22Rv1 (cell line): ENCODE measurements at regions not wholly inside any gene's neighbourhood (a gene's known extent, or its start where the extent isn't known, plus 50 kb on each side); places are given as distances from the start of the nearest gene placed in this dataset.

Experiments used
- H3K27ac ChIP-seq: fragments of 450-650 bp; 2 replicates; pipeline ENCODE4 v1.5.1; 2017
- ZFX ChIP-seq: fragments of 450-650 bp; IDR thresholded peaks from 2 replicates; pipeline ENCODE4 v1.6.1; 2017; ENCODE audit warnings: antibody characterized with exemption, borderline replicate concordance
- TF ChIP-seq, protein P1 (sequence below): fragments of 450-650 bp; IDR thresholded peaks from 2 replicates; pipeline ENCODE4 v1.5.1; 2017; ENCODE audit warnings: mild to moderate bottlenecking

DNA sequence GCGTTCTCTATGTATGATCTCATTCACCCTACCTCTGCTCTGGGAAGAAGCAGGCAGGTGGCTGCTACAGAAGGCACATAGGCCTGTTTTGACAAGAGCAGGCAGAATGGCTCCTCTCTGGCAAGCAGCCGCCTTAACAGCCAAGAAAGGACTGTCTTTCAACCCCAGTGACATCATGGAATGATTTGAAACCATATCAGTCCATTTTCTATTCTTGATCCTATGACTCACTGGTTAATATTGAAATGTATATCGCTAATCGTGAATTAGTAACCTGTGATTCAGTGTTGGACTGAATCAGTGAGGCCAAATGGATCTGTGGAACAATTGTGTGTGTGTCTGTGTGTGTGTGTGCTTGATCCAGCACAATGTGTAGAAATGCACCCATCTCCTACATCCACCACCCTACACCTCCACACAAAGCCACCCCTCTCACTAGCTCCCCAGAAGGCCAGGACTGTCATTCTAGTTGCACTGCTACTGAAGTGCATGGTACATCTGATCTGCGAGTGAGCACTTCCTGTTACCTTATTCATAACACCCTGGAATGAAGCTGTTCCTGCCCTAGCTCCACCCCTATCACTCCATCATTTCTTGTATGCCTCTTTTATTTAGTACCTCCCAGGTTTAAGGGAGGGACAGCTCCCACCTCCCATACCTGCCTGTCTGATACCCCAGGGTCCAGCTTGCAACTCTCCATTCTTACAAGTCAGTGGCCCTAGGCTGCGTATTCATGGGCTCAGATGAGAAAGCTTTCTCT lies 460.0 kb downstream of the FOXO1 start:
- H3K27ac ChIP-seq = no peak overlapping the region
- TF ChIP-seq, protein P1, sequence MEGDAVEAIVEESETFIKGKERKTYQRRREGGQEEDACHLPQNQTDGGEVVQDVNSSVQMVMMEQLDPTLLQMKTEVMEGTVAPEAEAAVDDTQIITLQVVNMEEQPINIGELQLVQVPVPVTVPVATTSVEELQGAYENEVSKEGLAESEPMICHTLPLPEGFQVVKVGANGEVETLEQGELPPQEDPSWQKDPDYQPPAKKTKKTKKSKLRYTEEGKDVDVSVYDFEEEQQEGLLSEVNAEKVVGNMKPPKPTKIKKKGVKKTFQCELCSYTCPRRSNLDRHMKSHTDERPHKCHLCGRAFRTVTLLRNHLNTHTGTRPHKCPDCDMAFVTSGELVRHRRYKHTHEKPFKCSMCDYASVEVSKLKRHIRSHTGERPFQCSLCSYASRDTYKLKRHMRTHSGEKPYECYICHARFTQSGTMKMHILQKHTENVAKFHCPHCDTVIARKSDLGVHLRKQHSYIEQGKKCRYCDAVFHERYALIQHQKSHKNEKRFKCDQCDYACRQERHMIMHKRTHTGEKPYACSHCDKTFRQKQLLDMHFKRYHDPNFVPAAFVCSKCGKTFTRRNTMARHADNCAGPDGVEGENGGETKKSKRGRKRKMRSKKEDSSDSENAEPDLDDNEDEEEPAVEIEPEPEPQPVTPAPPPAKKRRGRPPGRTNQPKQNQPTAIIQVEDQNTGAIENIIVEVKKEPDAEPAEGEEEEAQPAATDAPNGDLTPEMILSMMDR = no peak
- no peak for TF ChIP-seq ZFX

DNA sequence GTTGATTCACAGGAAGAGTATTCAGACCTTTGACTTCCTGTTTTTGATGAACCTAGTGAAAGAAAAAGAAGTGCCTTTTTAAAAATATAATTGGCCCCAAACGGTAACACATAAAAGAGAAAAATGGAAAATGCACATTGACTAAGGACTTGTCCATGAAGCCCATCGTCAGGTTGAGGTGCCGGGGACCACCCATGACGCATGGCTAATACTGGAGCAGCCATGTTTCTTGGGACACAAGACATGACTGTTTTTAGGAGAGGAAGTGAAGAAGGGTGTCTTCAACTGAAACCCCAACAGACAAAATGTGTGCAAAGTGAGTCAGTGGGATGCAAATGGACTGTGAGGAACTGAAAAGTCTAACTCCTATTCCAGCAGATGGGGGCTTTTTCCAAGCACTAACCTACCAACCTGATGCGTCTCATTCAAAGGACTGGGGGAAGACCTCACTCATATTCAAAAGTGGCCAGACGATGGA lies 459.4 kb downstream of the FOXO1 start:
- TF ChIP-seq, protein P1 = no peak
- no peak for TF ChIP-seq ZFX
- H3K27ac ChIP-seq = no peak overlapping the region

DNA sequence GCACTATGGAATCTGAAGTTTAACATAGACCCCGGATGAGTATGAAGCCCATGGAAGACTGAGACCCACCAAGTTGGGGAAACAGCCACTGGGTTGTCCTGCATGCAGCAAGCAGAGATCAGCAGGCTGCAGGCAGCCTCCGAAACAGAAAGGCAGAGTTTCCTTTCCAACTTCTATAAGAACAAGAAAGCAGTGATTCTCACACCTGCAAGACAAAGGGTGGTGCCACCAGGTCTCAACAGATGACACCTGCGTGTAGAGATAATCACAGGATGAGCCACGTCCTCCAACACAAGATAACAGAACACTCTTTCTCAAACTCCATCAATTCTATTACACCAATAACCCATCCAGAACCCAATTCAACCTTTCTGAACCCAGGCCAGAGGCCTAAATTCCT lies 457.9 kb downstream of the FOXO1 start:
- TF ChIP-seq, protein P1 = no peak

DNA sequence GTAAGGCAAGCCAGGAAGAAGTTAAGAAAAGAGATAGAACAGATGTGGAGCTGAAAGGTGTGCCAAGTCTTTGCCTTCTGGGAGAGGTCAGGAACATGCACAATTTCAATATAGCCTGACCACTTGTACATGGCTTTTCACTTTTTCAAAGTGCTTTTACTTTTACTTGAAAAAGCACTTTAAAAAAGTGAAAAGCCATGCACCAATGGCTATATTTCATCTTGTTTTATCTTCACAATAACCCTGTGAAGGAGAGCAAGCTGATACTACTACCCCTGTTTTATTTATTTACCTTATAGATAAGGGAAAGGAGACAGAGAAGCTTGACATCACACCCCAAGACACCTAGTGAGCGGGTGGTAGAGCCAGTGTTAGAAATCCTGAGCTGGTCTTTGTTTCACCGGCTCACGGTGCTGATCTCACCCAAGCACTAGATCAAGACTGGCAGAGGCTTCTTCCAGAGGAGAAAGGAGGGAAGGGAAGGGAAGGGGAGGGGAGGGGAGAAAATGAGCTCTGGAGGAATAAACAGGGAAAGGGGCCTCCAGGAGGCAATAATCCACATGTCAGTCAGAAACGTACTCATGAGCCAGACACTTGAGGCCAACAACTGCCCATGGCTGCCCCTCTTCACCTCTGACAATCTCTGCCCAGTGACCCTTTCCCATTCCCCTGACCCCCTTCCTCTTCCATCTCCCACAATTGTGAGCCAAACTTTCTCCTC lies 455.4 kb downstream of the FOXO1 start:
- TF ChIP-seq, protein P1 = no peak
- TF ChIP-seq ZFX = no peak
- no peak overlapping the region for H3K27ac ChIP-seq

More for the DNA sequence above, 457.9 kb downstream of the FOXO1 start:
- H3K27ac ChIP-seq = no peak overlapping the region

DNA sequence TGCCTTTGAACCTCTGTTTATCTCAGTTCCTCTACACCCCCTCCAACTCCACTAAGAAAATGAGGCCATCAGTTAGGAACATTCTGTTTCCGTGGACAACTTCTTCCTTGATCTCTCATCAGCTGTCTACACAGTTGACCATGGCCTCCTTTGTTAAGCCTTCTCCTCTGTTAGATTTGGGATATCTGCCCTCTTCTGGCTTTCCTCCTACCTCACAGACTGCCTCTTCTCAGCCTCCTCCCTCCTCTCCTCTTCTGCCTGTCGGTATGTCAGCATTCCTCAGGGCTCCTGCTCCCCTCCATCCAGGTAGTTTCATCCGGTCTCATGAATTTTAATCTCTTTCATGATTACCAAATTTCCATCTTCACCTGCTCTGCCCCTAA lies 454.9 kb downstream of the FOXO1 start:
- no peak overlapping the region for H3K27ac ChIP-seq
- TF ChIP-seq, protein P1 = no peak
- TF ChIP-seq ZFX = no peak

DNA sequence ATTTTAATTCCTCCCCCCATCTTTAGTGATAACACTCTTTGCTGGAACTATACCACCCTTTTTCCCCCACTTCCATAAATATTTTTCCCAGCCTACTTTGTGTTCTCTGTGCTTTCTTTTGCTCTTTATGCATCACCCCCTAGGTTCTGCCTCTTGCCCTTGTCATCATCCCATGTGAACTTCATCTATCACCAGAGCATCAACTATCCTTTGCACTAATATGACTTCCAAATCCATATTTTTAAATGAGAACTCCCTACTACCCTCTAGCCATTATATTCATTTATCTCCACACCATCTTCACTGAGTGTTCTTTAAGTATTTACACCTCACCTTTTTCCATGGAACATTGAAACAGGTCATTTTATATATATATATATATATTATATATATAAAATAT lies 452.7 kb downstream of the FOXO1 start:
- TF ChIP-seq ZFX = no peak
- TF ChIP-seq, protein P1 = no peak

DNA sequence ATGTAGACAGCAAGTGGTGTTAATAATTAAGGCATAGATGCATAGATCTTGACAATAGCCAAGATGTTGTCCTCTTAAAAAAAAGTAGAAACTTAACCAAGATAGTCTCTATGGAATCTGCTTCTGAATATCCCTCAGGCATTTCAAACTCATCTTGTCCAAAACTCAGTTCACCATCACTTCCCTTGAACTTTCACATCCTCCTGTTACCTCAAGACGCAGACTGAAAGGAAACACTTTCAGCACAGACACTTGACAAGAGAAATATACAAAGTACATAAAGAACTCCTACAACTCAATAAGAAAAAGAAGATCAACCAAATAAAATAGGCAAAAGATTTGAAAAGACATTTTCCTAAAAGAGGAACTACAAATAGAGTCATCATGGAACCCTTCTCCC lies 451.1 kb downstream of the FOXO1 start:
- TF ChIP-seq ZFX = no peak
- TF ChIP-seq, protein P1 = no peak
- no peak overlapping the region for H3K27ac ChIP-seq

More for the DNA sequence above, 452.7 kb downstream of the FOXO1 start:
- H3K27ac ChIP-seq = no peak overlapping the region
